OCI-LY1 (cell line): ENCODE measurements at regions not wholly inside any gene's neighbourhood (a gene's known extent, or its start where the extent isn't known, plus 50 kb on each side); places are given as distances from the start of the nearest gene placed in this dataset.

ENCODE experiments used
- H2AFZ ChIP-seq: fragments of 200-600 bp; sonication (generic), shearing (Covaris generic); 2 replicates; pipeline ENCODE4 v1.6.0; 2014; ENCODE audit warnings: antibody characterized with exemption, mild to moderate bottlenecking, low read length
- H3F3A ChIP-seq: fragments of 200-600 bp; sonication (generic), shearing (Covaris generic); 2 replicates; pipeline ENCODE4 v1.6.0; 2014; ENCODE audit warnings: mild to moderate bottlenecking, antibody characterized with exemption, low read length, moderate library complexity; ENCODE audit not compliant: insufficient read depth
- H3K27ac ChIP-seq: fragments of 200-600 bp; sonication (generic); 2 replicates; pipeline ENCODE4 v1.5.1; 2014; ENCODE audit warnings: low read length, mixed run types, mild to moderate bottlenecking, low read depth; ENCODE audit not compliant: poor library complexity, severe bottlenecking
- H3K27me3 ChIP-seq: fragments of 200-600 bp; sonication (generic); 2 replicates; pipeline ENCODE4 v1.6.0; 2014; ENCODE audit warnings: antibody characterized with exemption, mild to moderate bottlenecking, low read length, moderate library complexity; ENCODE audit not compliant: insufficient read depth
- H3K36me3 ChIP-seq: fragments of 200-600 bp; sonication (generic); 2 replicates; pipeline ENCODE4 v1.6.1; 2014; ENCODE audit warnings: mild to moderate bottlenecking, antibody characterized with exemption, low read length, moderate library complexity, mixed read lengths; ENCODE audit not compliant: insufficient read depth
- H3K4me1 ChIP-seq: fragments of 200-600 bp; sonication (generic); 2 replicates; pipeline ENCODE4 v1.5.1; 2014; ENCODE audit warnings: mild to moderate bottlenecking, low read length, moderate library complexity; ENCODE audit not compliant: insufficient read depth, severe bottlenecking
- H3K4me2 ChIP-seq: fragments of 200-600 bp; sonication (generic), shearing (Covaris generic); 2 replicates; pipeline ENCODE4 v1.6.1; 2014; ENCODE audit warnings: low read length
- H3K4me3 ChIP-seq: fragments of 200-600 bp; sonication (generic); 2 replicates; pipeline ENCODE4 v1.5.1; 2014; ENCODE audit warnings: low read length, low read depth, mild to moderate bottlenecking, mixed read lengths; ENCODE audit not compliant: poor library complexity, severe bottlenecking
- H3K79me2 ChIP-seq: fragments of 200-600 bp; shearing (Covaris generic); 2 replicates; pipeline ENCODE4 v1.6.1; 2016; ENCODE audit warnings: mixed run types, low read length, mixed read lengths; ENCODE audit not compliant: insufficient read depth
- H3K9ac ChIP-seq: fragments of 200-600 bp; sonication (generic), shearing (Covaris generic); 2 replicates; pipeline ENCODE4 v1.6.1; 2014; ENCODE audit warnings: mild to moderate bottlenecking, low read length, mixed read lengths
- H3K9me2 ChIP-seq: fragments of 200-600 bp; sonication (generic), shearing (Covaris generic); 2 replicates; pipeline ENCODE4 v1.6.1; 2014; ENCODE audit warnings: low read depth, mild to moderate bottlenecking, low read length, mixed read lengths
- H3K9me3 ChIP-seq: fragments of 200-600 bp; shearing (Covaris generic); 2 replicates; pipeline ENCODE4 v1.6.1; 2014; ENCODE audit warnings: low read length, mixed read lengths
- H4K20me1 ChIP-seq: fragments of 200-600 bp; sonication (generic), shearing (Covaris generic); 2 replicates; pipeline ENCODE4 v1.6.0; 2016; ENCODE audit warnings: mild to moderate bottlenecking, low read length; ENCODE audit not compliant: insufficient read depth
- EZH2 ChIP-seq: fragments of 200-600 bp; sonication (generic), shearing (Covaris generic); IDR thresholded peaks from 2 replicates; pipeline ENCODE4 v1.8.0; 2017; ENCODE audit warnings: borderline replicate concordance, mixed run types, mild to moderate bottlenecking, antibody characterized with exemption, low read length, moderate library complexity, mixed read lengths
- TF ChIP-seq, protein P1 (sequence below): fragments of 200-600 bp; sonication (generic), shearing (Covaris generic); IDR thresholded peaks from 2 replicates; pipeline ENCODE4 v1.5.1; 2017; ENCODE audit warnings: mild to moderate bottlenecking, antibody characterized with exemption, low read length, moderate library complexity, mixed read lengths

DNA sequence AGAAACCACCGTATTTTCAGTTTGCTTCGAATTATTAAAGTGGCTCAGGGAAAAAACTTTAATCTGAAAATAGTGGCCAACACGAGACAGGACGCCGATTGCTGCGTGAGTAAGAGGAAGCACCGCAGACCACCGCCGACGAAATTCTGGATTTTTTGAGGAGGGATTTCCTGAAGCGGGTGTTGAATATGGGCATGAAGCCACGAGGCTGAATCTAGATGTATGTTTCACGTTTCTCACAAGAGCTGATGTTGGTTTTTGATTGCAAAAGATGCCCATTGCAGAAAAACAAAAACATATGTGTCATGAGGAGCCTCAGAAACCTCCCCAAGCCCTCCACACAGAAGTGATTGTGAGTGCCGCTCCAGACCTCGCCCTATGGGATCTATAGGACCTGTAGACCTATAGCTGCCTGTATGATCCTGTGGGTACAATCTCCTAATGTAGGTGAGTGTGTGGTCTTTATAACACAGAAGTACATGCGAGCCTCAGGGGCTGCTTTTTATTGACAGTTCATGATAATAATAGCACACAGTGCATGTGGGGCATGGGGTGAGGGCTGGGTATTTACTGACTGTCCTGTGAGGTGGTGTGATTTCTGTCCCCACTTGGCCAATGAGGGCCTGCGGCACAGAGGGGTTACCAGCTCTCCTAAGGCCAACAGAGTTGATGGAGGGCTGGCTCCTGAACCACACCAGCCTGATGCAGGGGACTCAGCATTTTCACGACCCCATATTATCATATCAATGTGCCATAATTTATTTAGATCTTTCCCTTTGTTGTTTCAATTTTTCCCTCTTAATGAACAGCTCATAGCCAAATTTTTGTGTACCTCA lies 243.9 kb downstream of the DLL1 start:
- Histone ChIP-seq H3K9ac (no peak overlapping the region), H3K27ac (no peak overlapping the region), H4K20me1 (no peaks in the 10 kb centered on the region), H3K36me3 (no peaks in the 10 kb centered on the region), H3K4me3 (no peak overlapping the region), H3K9me3 (no peaks in the 10 kb centered on the region), H3F3A (no peaks in the 10 kb centered on the region), H2AFZ (no peak overlapping the region), H3K27me3 (no peaks in the 10 kb centered on the region), H3K4me2 (no peak overlapping the region), H3K9me2 (no peaks in the 10 kb centered on the region), H3K79me2 (no peaks in the 10 kb centered on the region), H3K4me1 (no peaks in the 10 kb centered on the region)
- TF ChIP-seq, protein P1, sequence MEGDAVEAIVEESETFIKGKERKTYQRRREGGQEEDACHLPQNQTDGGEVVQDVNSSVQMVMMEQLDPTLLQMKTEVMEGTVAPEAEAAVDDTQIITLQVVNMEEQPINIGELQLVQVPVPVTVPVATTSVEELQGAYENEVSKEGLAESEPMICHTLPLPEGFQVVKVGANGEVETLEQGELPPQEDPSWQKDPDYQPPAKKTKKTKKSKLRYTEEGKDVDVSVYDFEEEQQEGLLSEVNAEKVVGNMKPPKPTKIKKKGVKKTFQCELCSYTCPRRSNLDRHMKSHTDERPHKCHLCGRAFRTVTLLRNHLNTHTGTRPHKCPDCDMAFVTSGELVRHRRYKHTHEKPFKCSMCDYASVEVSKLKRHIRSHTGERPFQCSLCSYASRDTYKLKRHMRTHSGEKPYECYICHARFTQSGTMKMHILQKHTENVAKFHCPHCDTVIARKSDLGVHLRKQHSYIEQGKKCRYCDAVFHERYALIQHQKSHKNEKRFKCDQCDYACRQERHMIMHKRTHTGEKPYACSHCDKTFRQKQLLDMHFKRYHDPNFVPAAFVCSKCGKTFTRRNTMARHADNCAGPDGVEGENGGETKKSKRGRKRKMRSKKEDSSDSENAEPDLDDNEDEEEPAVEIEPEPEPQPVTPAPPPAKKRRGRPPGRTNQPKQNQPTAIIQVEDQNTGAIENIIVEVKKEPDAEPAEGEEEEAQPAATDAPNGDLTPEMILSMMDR = no peak

DNA sequence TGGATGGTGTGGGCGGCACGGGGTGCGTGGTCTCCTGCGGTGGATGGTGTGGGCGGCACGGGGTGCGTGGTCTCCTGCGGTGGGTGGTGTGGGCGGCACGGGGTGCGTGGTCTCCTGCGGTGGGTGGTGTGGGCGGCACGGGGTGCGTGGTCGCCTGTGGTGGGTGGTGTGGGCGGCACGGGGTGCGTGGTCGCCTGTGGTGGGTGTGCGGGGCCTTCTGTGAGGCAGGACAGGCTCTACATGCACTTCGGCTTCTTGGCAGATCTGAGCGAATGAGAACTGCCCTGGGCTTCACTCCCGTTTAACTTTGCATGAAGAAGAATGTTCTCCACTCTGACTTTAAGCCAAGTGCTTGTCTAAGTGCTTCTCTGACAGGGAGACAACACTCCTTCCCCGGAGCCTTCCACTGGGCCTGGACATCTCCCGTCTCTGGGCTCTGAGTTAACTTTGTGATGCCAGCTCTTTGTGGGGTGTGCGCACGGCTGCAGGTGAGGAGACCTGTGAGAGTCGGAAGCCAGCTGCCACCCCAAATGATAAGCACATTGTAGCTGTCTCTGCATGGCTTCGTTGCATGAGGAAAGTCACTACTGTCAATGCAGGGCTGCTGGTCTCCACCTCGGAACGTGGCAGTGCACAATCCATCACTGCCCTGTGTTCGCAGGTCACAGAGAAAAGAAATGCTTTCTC lies 244.8 kb downstream of the DLL1 start:
- 0 out of 2 replicates have a peak, but pooled peaks cover 5% of the 10 kb centered on the region for H3K27me3 ChIP-seq
- H3K27ac ChIP-seq = no peak overlapping the region
- no peak overlapping the region for H3K9ac ChIP-seq
- H3K4me1 ChIP-seq = no peaks in the 10 kb centered on the region
- H3K4me2 ChIP-seq = no peak overlapping the region
- H3F3A ChIP-seq = no peaks in the 10 kb centered on the region
- no peaks in the 10 kb centered on the region for H3K79me2 ChIP-seq
- H3K9me3 ChIP-seq = no peaks in the 10 kb centered on the region
- no peaks in the 10 kb centered on the region for H3K36me3 ChIP-seq
- no peak overlapping the region for H3K4me3 ChIP-seq
- no peaks in the 10 kb centered on the region for H4K20me1 ChIP-seq
- TF ChIP-seq, protein P1 = no peak
- no peak for TF ChIP-seq EZH2
- H3K9me2 ChIP-seq = no peaks in the 10 kb centered on the region
- no peak overlapping the region for H2AFZ ChIP-seq

DNA sequence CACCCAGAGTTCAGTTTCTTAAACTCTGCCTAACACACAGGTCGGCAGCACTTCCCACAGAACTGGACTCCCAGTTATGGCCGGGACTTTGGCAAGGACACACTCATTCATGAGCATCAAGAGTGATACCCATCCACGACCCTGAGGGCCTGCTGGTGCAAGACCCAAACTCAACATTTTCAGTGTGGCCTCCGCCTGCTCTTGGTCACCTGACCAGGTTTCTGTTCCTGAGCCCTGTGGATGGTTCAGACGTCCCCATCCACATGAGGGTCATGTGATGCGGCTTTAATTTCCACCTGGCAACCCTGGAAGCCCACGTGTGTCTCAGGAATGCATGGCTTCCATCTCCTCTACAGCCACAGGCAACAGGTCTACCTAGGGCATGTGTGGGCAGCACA lies 245.3 kb downstream of the DLL1 start:
- no peaks in the 10 kb centered on the region for H3K79me2 ChIP-seq
- no peaks in the 10 kb centered on the region for H3K9me3 ChIP-seq
- no peak overlapping the region for H3K9ac ChIP-seq
- H3K27ac ChIP-seq = no peak overlapping the region
- H3K36me3 ChIP-seq = no peaks in the 10 kb centered on the region
- no peaks in the 10 kb centered on the region for H3F3A ChIP-seq
- H3K9me2 ChIP-seq = no peaks in the 10 kb centered on the region
- no peak overlapping the region for H2AFZ ChIP-seq
- H3K27me3 ChIP-seq = 0 out of 2 replicates have a peak, but pooled peaks cover 7% of the 10 kb centered on the region
- no peak overlapping the region for H3K4me3 ChIP-seq
- TF ChIP-seq, protein P1 = no peak
- TF ChIP-seq EZH2 = no peak
- H3K4me2 ChIP-seq = no peak overlapping the region
- no peaks in the 10 kb centered on the region for H4K20me1 ChIP-seq
- no peaks in the 10 kb centered on the region for H3K4me1 ChIP-seq
